ENCODE measurements at regions not wholly inside any gene's neighbourhood (a gene's known extent, or its start where the extent isn't known, plus 50 kb on each side); places are given as distances from the start of the nearest gene placed in this dataset.

GRCh38 chr9:82161876-82162275, 173.3 kb downstream of the SPATA31D1 start:
- TF ChIP-seq CTCF (IDR thresholded peaks at IDR 0.05): no peak
- no peak for TF ChIP-seq EP300 (IDR thresholded peaks at IDR 0.05)
- no peak for TF ChIP-seq POLR2A (IDR thresholded peaks at IDR 0.05)
- TF ChIP-seq POLR2AphosphoS5 (IDR thresholded peaks at IDR 0.05): no peak

All from suprapubic skin (tissue), 4 donors.